H1 (cell line): ENCODE measurements at regions not wholly inside any gene's neighbourhood (a gene's known extent, or its start where the extent isn't known, plus 50 kb on each side); places are given as distances from the start of the nearest gene placed in this dataset.

Experiments used
- CTCF ChIA-PET: fragments of 300-600 bp; sonication (Branson Sonifier 250); formaldehyde crosslinking; loops from one replicate; lab custom pipeline; 2021; ENCODE audit not compliant: partially characterized antibody; lab: Charles Lee
- POLR2A ChIA-PET: fragments of 300-600 bp; sonication (Branson Sonifier 250); formaldehyde crosslinking; loops from one replicate; lab custom pipeline; 2021; ENCODE audit warnings: inconsistent platforms; ENCODE audit not compliant: partially characterized antibody; lab: Charles Lee
- DNase-seq, 2 experiments: peaks; one replicate each; pipeline versions ENCODE4 v3.0.0 to v3.0.0-alpha.2; 2010 to 2022; ENCODE audit warnings: low spot score in 2 of 2, low read depth in 1 of 2, mixed read lengths in 1 of 2
- FAIRE-seq: peaks from 2 replicates; lab custom pipeline; 2011; peaks lifted over from hg19 to GRCh38; lab: Jason Lieb, UNC
- H2AFZ ChIP-seq: 2 replicates; pipeline ENCODE4 v1.8.1; 2012; ENCODE audit warnings: low read length, inconsistent platforms
- H2AK5ac ChIP-seq: 2 replicates; pipeline ENCODE4 v1.6.1; 2013; ENCODE audit warnings: low read depth, low read length
- H2BK120ac ChIP-seq: replicated peaks from 2 replicates; pipeline ENCODE3; 2013; ENCODE audit warnings: low read depth, low read length, inconsistent platforms
- H2BK12ac ChIP-seq: 2 replicates; pipeline ENCODE4 v1.6.1; 2013; ENCODE audit warnings: low read depth, low read length
- H2BK15ac ChIP-seq: 2 replicates; pipeline ENCODE4 v1.6.1; 2013; ENCODE audit warnings: low read length
- H2BK20ac ChIP-seq: 2 replicates; pipeline ENCODE4 v1.6.1; 2013; ENCODE audit warnings: low read length
- H2BK5ac ChIP-seq: 2 replicates; pipeline ENCODE4 v1.6.1; 2013; ENCODE audit warnings: low read depth, low read length
- H3K14ac ChIP-seq: 2 replicates; pipeline ENCODE4 v1.6.1; 2013; ENCODE audit warnings: inconsistent platforms; ENCODE audit not compliant: insufficient read length
- H3K18ac ChIP-seq: 2 replicates; pipeline ENCODE4 v1.6.1; 2013; ENCODE audit warnings: low read length; ENCODE audit errors: extremely low read depth
- H3K23ac ChIP-seq: 2 replicates; pipeline ENCODE4 v1.6.1; 2013; ENCODE audit warnings: inconsistent platforms; ENCODE audit not compliant: insufficient read length
- H3K23me2 ChIP-seq: 2 replicates; pipeline ENCODE4 v1.6.1; 2013; ENCODE audit warnings: low read depth, low read length
- H3K27ac ChIP-seq: 2 replicates; pipeline ENCODE4 v1.6.1; 2011; ENCODE audit warnings: low read depth, low read length, inconsistent platforms
- H3K27me3 ChIP-seq, 4 experiments: replicated peaks in 1 of 4; 1 replicate in 1 of 4; 2 replicates in 3 of 4; pipeline versions ENCODE4 v1.6.1 to v1.8.1; 2011 to 2013; ENCODE audit warnings: low read length in 3 of 4, mild to moderate bottlenecking in 3 of 4, inconsistent platforms in 2 of 4, mixed read lengths in 2 of 4, moderate library complexity in 1 of 4; ENCODE audit not compliant: control insufficient read depth in 3 of 4, insufficient read depth in 3 of 4; ENCODE audit errors: extremely low read depth in 1 of 4
- H3K36me3 ChIP-seq, 4 experiments: 2 replicates each; pipeline versions ENCODE4 v1.6.1 to v1.8.1; 2011 to 2013; ENCODE audit warnings: mild to moderate bottlenecking in 4 of 4, low read length in 3 of 4, moderate library complexity in 2 of 4, control low read depth in 1 of 4, inconsistent platforms in 1 of 4; ENCODE audit not compliant: insufficient read depth in 4 of 4, control insufficient read depth in 2 of 4
- H3K4ac ChIP-seq: replicated peaks from 2 replicates; pipeline ENCODE3; 2013; ENCODE audit warnings: low read length, low read depth, mixed read lengths, inconsistent platforms; ENCODE audit not compliant: insufficient read length
- H3K4me1 ChIP-seq, 4 experiments: replicated peaks in 1 of 4; 1 replicate in 1 of 4; 2 replicates in 3 of 4; pipeline versions ENCODE4 v1.6.1 to v1.8.1; 2011 to 2013; ENCODE audit warnings: low read length in 3 of 4, inconsistent platforms in 2 of 4, mixed read lengths in 1 of 4; ENCODE audit not compliant: insufficient read depth in 4 of 4, control insufficient read depth in 3 of 4
- H3K4me2 ChIP-seq, 2 experiments: 2 replicates each; pipeline versions ENCODE4 v1.6.1 to v1.8.1; 2011 to 2013; ENCODE audit warnings: low read depth in 2 of 2, low read length in 2 of 2, control low read depth in 1 of 2, inconsistent platforms in 1 of 2, mild to moderate bottlenecking in 1 of 2; ENCODE audit not compliant: insufficient read depth in 1 of 2
- H3K4me3 ChIP-seq, 4 experiments: fragments of 200-600, 300-600 bp in 1 of 4; sonication (generic), shearing (Covaris generic), sonication (Bioruptor Twin) in 1 of 4; 2 replicates each; pipeline versions ENCODE4 v1.5.1 to v1.8.1; 2011 to 2016; ENCODE audit warnings: low read length in 4 of 4, low read depth in 3 of 4, control low read depth in 2 of 4, inconsistent platforms in 2 of 4, mild to moderate bottlenecking in 2 of 4, mixed read lengths in 1 of 4, moderate library complexity in 1 of 4; ENCODE audit not compliant: insufficient read depth in 2 of 4; ENCODE audit errors: extremely low read depth in 1 of 4
- H3K56ac ChIP-seq: replicated peaks from 2 replicates; pipeline ENCODE3; 2013; ENCODE audit warnings: low read depth, mild to moderate bottlenecking, mixed read lengths, low read length, inconsistent platforms; ENCODE audit not compliant: insufficient read length
- H3K79me1 ChIP-seq: 2 replicates; pipeline ENCODE4 v1.6.1; 2013; ENCODE audit warnings: low read depth, low read length, control low read depth
- H3K79me2 ChIP-seq, 2 experiments: 2 replicates each; pipeline versions ENCODE4 v1.6.1 to v1.8.1; 2012 to 2013; ENCODE audit warnings: low read length in 2 of 2, mild to moderate bottlenecking in 2 of 2, inconsistent platforms in 1 of 2; ENCODE audit not compliant: insufficient read depth in 2 of 2, control insufficient read depth in 1 of 2
- H3K9ac ChIP-seq, 4 experiments: replicated peaks in 1 of 4; 1 replicate in 1 of 4; 2 replicates in 3 of 4; pipeline versions ENCODE4 v1.6.1 to v1.8.1; 2011 to 2013; ENCODE audit warnings: low read depth in 3 of 4, low read length in 3 of 4, control low read depth in 2 of 4, mild to moderate bottlenecking in 2 of 4, moderate library complexity in 2 of 4, inconsistent platforms in 1 of 4; ENCODE audit errors: extremely low read depth in 1 of 4
- H3K9me3 ChIP-seq, 2 experiments: 2 replicates each; pipeline versions ENCODE4 v1.6.1 to v1.8.1; 2012 to 2013; ENCODE audit warnings: mild to moderate bottlenecking in 2 of 2, moderate library complexity in 2 of 2, control low read depth in 1 of 2, inconsistent platforms in 1 of 2, low read depth in 1 of 2, low read length in 1 of 2, mixed read lengths in 1 of 2; ENCODE audit not compliant: insufficient read depth in 2 of 2
- H4K20me1 ChIP-seq, 2 experiments: replicated peaks in 1 of 2; 2 replicates each; pipeline versions ENCODE3 to v1.8.1; 2011 to 2013; ENCODE audit warnings: inconsistent platforms in 2 of 2, low read length in 2 of 2, mild to moderate bottlenecking in 1 of 2; ENCODE audit not compliant: insufficient read depth in 2 of 2, control insufficient read depth in 1 of 2
- H4K5ac ChIP-seq: 2 replicates; pipeline ENCODE4 v1.6.1; 2013; ENCODE audit warnings: low read length, low read depth, mixed read lengths, inconsistent platforms; ENCODE audit not compliant: insufficient read length
- H4K8ac ChIP-seq: 2 replicates; pipeline ENCODE4 v1.8.0; 2013; ENCODE audit warnings: mild to moderate bottlenecking, moderate library complexity, low read length, inconsistent platforms; ENCODE audit not compliant: insufficient read depth; ENCODE audit errors: extremely low read depth
- H4K91ac ChIP-seq: replicated peaks from 2 replicates; pipeline ENCODE3; 2013; ENCODE audit warnings: low read length, mixed read lengths, inconsistent platforms; ENCODE audit not compliant: insufficient read length
- CEBPB ChIP-seq: IDR thresholded peaks from 2 replicates; pipeline ENCODE4 v1.6.1; 2012; ENCODE audit warnings: low read depth, low read length
- NANOG ChIP-seq: IDR thresholded peaks from 2 replicates; pipeline ENCODE4 v1.6.1; 2011; ENCODE audit warnings: low read length, low read depth, mild to moderate bottlenecking, inconsistent platforms; ENCODE audit not compliant: insufficient read depth, poor library complexity, severe bottlenecking
- NRF1 ChIP-seq: IDR thresholded peaks from 2 replicates; pipeline ENCODE4 v1.6.1; 2011; ENCODE audit warnings: mild to moderate bottlenecking, low read depth, low read length, improper control_type of control experiment
- RAD21 ChIP-seq, 2 experiments: IDR thresholded peaks in 1 of 2; conservative IDR thresholded peaks in 1 of 2; 2 replicates each; pipeline ENCODE4 v1.6.1; 2011; ENCODE audit warnings: low read depth in 2 of 2, low read length in 2 of 2, improper control_type of control experiment in 1 of 2, inconsistent platforms in 1 of 2, mild to moderate bottlenecking in 1 of 2, moderate library complexity in 1 of 2
- RFX5 ChIP-seq: IDR thresholded peaks from 2 replicates; pipeline ENCODE4 v1.6.1; 2011; ENCODE audit warnings: low read depth, low read length, improper control_type of control experiment, borderline replicate concordance
- SRF ChIP-seq: IDR thresholded peaks from 2 replicates; pipeline ENCODE4 v1.6.1; 2011; ENCODE audit warnings: mild to moderate bottlenecking, low read depth, low read length, moderate library complexity
- TBP ChIP-seq: IDR thresholded peaks from 2 replicates; pipeline ENCODE4 v1.6.1; 2011; ENCODE audit warnings: low read depth, low read length, improper control_type of control experiment
- USF2 ChIP-seq: IDR thresholded peaks from 2 replicates; pipeline ENCODE4 v1.6.1; 2011; ENCODE audit warnings: low read length, improper control_type of control experiment
- WGBS, 2 experiments: shearing (Covaris generic) in 1 of 2; methylation state at CpG; one replicate each; pipeline versions ENCODE4 v1.1.6 to v1.1.7; 2013 to 2015; ENCODE audit warnings: low lambda C conversion rate in 2 of 2, mixed read lengths in 2 of 2, inconsistent platforms in 1 of 2, low coverage in 1 of 2, missing lambda C conversion rate in 1 of 2; ENCODE audit not compliant: insufficient replicate concordance in 2 of 2, insufficient coverage in 1 of 2, insufficient read length in 1 of 2; ENCODE audit errors: extremely low coverage in 1 of 2, missing lambda C conversion rate in 1 of 2; 5-methylcytosine and 5-hydroxymethylcytosine counted together
- TF ChIP-seq, protein P1 (sequence below): IDR thresholded peaks from 2 replicates; pipeline ENCODE4 v1.6.1; 2011; ENCODE audit warnings: low read depth, mild to moderate bottlenecking, low read length; ENCODE audit not compliant: insufficient read depth
- TF ChIP-seq, protein P2 (sequence below), 3 experiments: IDR thresholded peaks; 1 replicate in 2 of 3; 2 replicates in 1 of 3; pipeline versions ENCODE4 v1.5.1 to v1.6.1; 2011; ENCODE audit warnings: low read length in 3 of 3, mild to moderate bottlenecking in 3 of 3, inconsistent platforms in 2 of 3, low read depth in 1 of 3, moderate library complexity in 1 of 3; ENCODE audit not compliant: insufficient read depth in 1 of 3; ENCODE audit errors: control extremely low read depth in 1 of 3

GRCh38 chr2:166762746-166763145 is 125.5 kb upstream of the XIRP2 start:
- CTCF ChIA-PET = interaction anchor here (1.2 kb wide), 1 partner anchor 8 kb away, joined by 3 read pairs; no protein-coding TSS in a partner anchor
- no peak for TF ChIP-seq SRF
- TF ChIP-seq USF2 = no peak
- TF ChIP-seq TBP = no peak
- no peak for TF ChIP-seq NRF1
- TF ChIP-seq CEBPB = no peak
- TF ChIP-seq, protein P1, sequence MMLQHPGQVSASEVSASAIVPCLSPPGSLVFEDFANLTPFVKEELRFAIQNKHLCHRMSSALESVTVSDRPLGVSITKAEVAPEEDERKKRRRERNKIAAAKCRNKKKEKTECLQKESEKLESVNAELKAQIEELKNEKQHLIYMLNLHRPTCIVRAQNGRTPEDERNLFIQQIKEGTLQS = no peak
- TF ChIP-seq RFX5 = no peak
- TF ChIP-seq, protein P2, sequence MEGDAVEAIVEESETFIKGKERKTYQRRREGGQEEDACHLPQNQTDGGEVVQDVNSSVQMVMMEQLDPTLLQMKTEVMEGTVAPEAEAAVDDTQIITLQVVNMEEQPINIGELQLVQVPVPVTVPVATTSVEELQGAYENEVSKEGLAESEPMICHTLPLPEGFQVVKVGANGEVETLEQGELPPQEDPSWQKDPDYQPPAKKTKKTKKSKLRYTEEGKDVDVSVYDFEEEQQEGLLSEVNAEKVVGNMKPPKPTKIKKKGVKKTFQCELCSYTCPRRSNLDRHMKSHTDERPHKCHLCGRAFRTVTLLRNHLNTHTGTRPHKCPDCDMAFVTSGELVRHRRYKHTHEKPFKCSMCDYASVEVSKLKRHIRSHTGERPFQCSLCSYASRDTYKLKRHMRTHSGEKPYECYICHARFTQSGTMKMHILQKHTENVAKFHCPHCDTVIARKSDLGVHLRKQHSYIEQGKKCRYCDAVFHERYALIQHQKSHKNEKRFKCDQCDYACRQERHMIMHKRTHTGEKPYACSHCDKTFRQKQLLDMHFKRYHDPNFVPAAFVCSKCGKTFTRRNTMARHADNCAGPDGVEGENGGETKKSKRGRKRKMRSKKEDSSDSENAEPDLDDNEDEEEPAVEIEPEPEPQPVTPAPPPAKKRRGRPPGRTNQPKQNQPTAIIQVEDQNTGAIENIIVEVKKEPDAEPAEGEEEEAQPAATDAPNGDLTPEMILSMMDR (IDR thresholded peaks at IDR 0.05; ENCODE audit: control extremely low read depth in 1 of 3, insufficient read depth in 1 of 3, low read depth in 1 of 3, low read length in 3 of 3) = no peak
- no peak for TF ChIP-seq NANOG
- TF ChIP-seq RAD21 (IDR thresholded peaks at IDR 0.05 in 1 of 2, conservative IDR thresholded peaks at IDR 0.05 in 1 of 2; ENCODE audit: low read depth in 2 of 2, low read length in 2 of 2) = no peak

More at GRCh38 chr2:166762746-166763145, 125.5 kb upstream of the XIRP2 start:
- Histone ChIP-seq H2AK5ac (no peak overlapping the region), H3K23me2 (no peaks in the 10 kb centered on the region), H3K79me2 (no peaks in the 10 kb centered on the region), H3K4me2 (no peak overlapping the region), H2BK15ac (no peak overlapping the region; the same call in 1 of the 2 replicates), H3K56ac (no peak overlapping the region), H3K9me3 (no peaks in the 10 kb centered on the region), H3K9ac (no peak overlapping the region), H3K4me1 (peaks cover 0 to 14% (median 8%) of the 10 kb centered on the region in 4 experiments; a peak in 5 of 7 replicates), H2BK5ac (no peak overlapping the region), H3K36me3 (no peaks in the 10 kb centered on the region), H2BK120ac (no peak overlapping the region), H3K4me3 (no peak overlapping the region), H4K91ac (no peak overlapping the region), H3K79me1 (no peaks in the 10 kb centered on the region), H4K5ac (no peak overlapping the region), H3K23ac (no peak overlapping the region), H3K14ac (no peak overlapping the region), H2AFZ (no peak overlapping the region), H4K20me1 (no peaks in the 10 kb centered on the region), H4K8ac (no peak overlapping the region), H3K27me3 (no peaks in the 10 kb centered on the region), H2BK20ac (no peak overlapping the region), H3K4ac (no peak overlapping the region), H2BK12ac (no peak overlapping the region), H3K18ac (no peak overlapping the region), H3K27ac (no peak overlapping the region)
- POLR2A ChIA-PET = no interaction called here
- DNase-seq (no peak), FAIRE-seq (no peak)
- 86% methylated on average over 2 of the region's 2 CpGs; no CpG with 5 or more reads in 1 of the 2 experiments for WGBS, 2 experiments
